ENCODE measurements at regions not wholly inside any gene's neighbourhood (a gene's known extent, or its start where the extent isn't known, plus 50 kb on each side); places are given as distances from the start of the nearest gene placed in this dataset.

- no TSS peak for BruUV-seq (replicated peaks)
- no peaks in the 10 kb centered on the region for H3K36me3 ChIP-seq (ENCODE audit: control insufficient read depth in 2 of 2, extremely low read depth in 1 of 2, insufficient read depth in 2 of 2, low read length in 2 of 2)
- dilution Hi-C loops (cut with MboI; ENCODE audit: extremely low pct_ligation_motif_present, low sequenced_read_pairs) = no loop called here
- no peaks in the 10 kb centered on the region for H3K9me3 ChIP-seq (replicated peaks; ENCODE audit: control insufficient read depth, insufficient read depth, low read length)
- no peaks in the 10 kb centered on the region for H3K9me1 ChIP-seq (replicated peaks; ENCODE audit: control insufficient read depth, extremely low read depth, insufficient read depth, low read length)
- H3K4me1 ChIP-seq (ENCODE audit: control insufficient read depth, extremely low read depth, insufficient read depth, low read length) = no peaks in the 10 kb centered on the region
- DNase-seq (ENCODE audit: low read depth, low spot score) (no peak), FAIRE-seq (no peak)
- H4K20me1 ChIP-seq (replicated peaks; ENCODE audit: control insufficient read depth, extremely low read depth, insufficient read depth, low read length) = no peaks in the 10 kb centered on the region
- intact Hi-C loops (cut with micrococcal nuclease) = no loop called here
- H3K79me2 ChIP-seq (ENCODE audit: control insufficient read depth, insufficient read depth, low read length) = no peaks in the 10 kb centered on the region
- H3K27me3 ChIP-seq (ENCODE audit: control insufficient read depth in 2 of 2, insufficient read depth in 2 of 2, low read length in 2 of 2) = no peaks in the 10 kb centered on the region
- H3K4me2 ChIP-seq (ENCODE audit: insufficient read depth, low read length) = no peak overlapping the region
- H3K27ac ChIP-seq (ENCODE audit: insufficient read depth, low read depth, low read length) = no peak overlapping the region
- POLR2A ChIA-PET = no interaction called here
- H2AFZ ChIP-seq (ENCODE audit: low read depth, low read length) = no peak overlapping the region
- CTCF ChIA-PET = interaction anchor here (1.5 kb wide), 1 partner anchor 421 kb away, joined by 3 read pairs; no protein-coding TSS in a partner anchor
- H3K9ac ChIP-seq (replicated peaks; ENCODE audit: extremely low read depth, insufficient read depth, low read length) = no peak overlapping the region
- no peak overlapping the region for H3K4me3 ChIP-seq (replicated peaks in 1 of 3; ENCODE audit: insufficient read depth in 1 of 3, low read depth in 1 of 3, low read length in 3 of 3)
- TF ChIP-seq FOS (IDR thresholded peaks at IDR 0.05; ENCODE audit: borderline replicate concordance, insufficient read depth, low read length) (no peak), POLR2AphosphoS5 (IDR thresholded peaks at IDR 0.05; ENCODE audit: insufficient read depth, low read depth, low read length) (no peak), JUN (IDR thresholded peaks at IDR 0.05; ENCODE audit: borderline replicate concordance, insufficient read depth, insufficient read length, low read depth) (no peak), POLR2A (IDR thresholded peaks at IDR 0.05; ENCODE audit: low read depth, low read length) (no peak), MAX (IDR thresholded peaks at IDR 0.05; ENCODE audit: insufficient read depth, insufficient read length) (no peak), GATA2 (IDR thresholded peaks at IDR 0.05; ENCODE audit: insufficient read depth, insufficient read length, low read depth, low read length) (no peak), MYC (IDR thresholded peaks at IDR 0.05; ENCODE audit: low read depth, low read length) (no peak), EZH2 (IDR thresholded peaks at IDR 0.05; ENCODE audit: borderline replicate concordance, low read depth, low read length, severe bottlenecking) (no peak)
- TF ChIP-seq, protein P1, sequence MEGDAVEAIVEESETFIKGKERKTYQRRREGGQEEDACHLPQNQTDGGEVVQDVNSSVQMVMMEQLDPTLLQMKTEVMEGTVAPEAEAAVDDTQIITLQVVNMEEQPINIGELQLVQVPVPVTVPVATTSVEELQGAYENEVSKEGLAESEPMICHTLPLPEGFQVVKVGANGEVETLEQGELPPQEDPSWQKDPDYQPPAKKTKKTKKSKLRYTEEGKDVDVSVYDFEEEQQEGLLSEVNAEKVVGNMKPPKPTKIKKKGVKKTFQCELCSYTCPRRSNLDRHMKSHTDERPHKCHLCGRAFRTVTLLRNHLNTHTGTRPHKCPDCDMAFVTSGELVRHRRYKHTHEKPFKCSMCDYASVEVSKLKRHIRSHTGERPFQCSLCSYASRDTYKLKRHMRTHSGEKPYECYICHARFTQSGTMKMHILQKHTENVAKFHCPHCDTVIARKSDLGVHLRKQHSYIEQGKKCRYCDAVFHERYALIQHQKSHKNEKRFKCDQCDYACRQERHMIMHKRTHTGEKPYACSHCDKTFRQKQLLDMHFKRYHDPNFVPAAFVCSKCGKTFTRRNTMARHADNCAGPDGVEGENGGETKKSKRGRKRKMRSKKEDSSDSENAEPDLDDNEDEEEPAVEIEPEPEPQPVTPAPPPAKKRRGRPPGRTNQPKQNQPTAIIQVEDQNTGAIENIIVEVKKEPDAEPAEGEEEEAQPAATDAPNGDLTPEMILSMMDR (IDR thresholded peaks at IDR 0.05; ENCODE audit: extremely low read depth in 1 of 2, insufficient read depth in 1 of 2, low read depth in 1 of 2, low read length in 2 of 2) = no peak
Measured at GRCh38 chr6:113437566-113437965, 419.6 kb upstream of the MARCKS start.

Data from endothelial cell of umbilical vein (primary cell).